MCF 10A (cell line): ENCODE measurements at regions not wholly inside any gene's neighbourhood (a gene's known extent, or its start where the extent isn't known, plus 50 kb on each side); places are given as distances from the start of the nearest gene placed in this dataset.

Experiments
- BruUV-seq: library from RNA; stranded (reverse); fragments of 400-500 nt; replicated peaks from 2 replicates; lab custom pipeline; 2021; lab: Mats Ljungman, UMichigan
- CTCF ChIA-PET: fragments of 300-600 bp; sonication (Branson Sonifier 250); formaldehyde crosslinking; extraction: SDS; loops from one replicate; lab custom pipeline; 2021; ENCODE audit warnings: antibody characterized with exemption, inconsistent platforms; lab: Yijun Ruan, JAX
- POLR2A ChIA-PET: fragments of 300-600, 350-650 bp; sonication (Branson Sonifier 250); formaldehyde crosslinking; extraction: SDS; loops from one replicate; lab custom pipeline; 2020; ENCODE audit warnings: antibody characterized with exemption, inconsistent platforms; lab: Yijun Ruan, JAX
- DNase-seq: peaks from one replicate; pipeline ENCODE4 v3.0.0-alpha.2; 2018; ENCODE audit not compliant: unreplicated experiment
- H3K27ac Mint-ChIP-seq: one replicate; pipeline ENCODE4 v1.8.0; 2022; ENCODE audit warnings: mild to moderate bottlenecking, low read depth, mixed read lengths; ENCODE audit not compliant: unreplicated experiment
- H3K27me3 Mint-ChIP-seq: one replicate; pipeline ENCODE4 v1.8.0; 2022; ENCODE audit warnings: mixed read lengths; ENCODE audit not compliant: insufficient read depth, unreplicated experiment
- H3K36me3 Mint-ChIP-seq: one replicate; pipeline ENCODE4 v1.8.0; 2022; ENCODE audit warnings: mild to moderate bottlenecking, moderate library complexity, mixed read lengths; ENCODE audit not compliant: insufficient read depth, unreplicated experiment
- H3K4me1 Mint-ChIP-seq: one replicate; pipeline ENCODE4 v1.8.0; 2022; ENCODE audit warnings: mixed read lengths; ENCODE audit not compliant: insufficient read depth, unreplicated experiment
- H3K4me3 Mint-ChIP-seq: one replicate; pipeline ENCODE4 v1.8.0; 2022; ENCODE audit warnings: mild to moderate bottlenecking, moderate library complexity, mixed read lengths; ENCODE audit not compliant: unreplicated experiment
- H3K9me3 Mint-ChIP-seq: one replicate; pipeline ENCODE4 v1.8.0; 2022; ENCODE audit warnings: mixed read lengths; ENCODE audit not compliant: unreplicated experiment
- intact Hi-C: fragments of 100-400 bp; cut with micrococcal nuclease; formaldehyde crosslinking; loops from 2 replicates; pipeline ENCODE4 v1.14.1; 2022
- TF ChIP-seq, protein P1 (sequence below): fragments of 200-600 bp; IDR thresholded peaks from one replicate; pipeline ENCODE4 v1.8.0; 2022; ENCODE audit warnings: antibody characterized with exemption, mild to moderate bottlenecking; ENCODE audit not compliant: unreplicated experiment

DNA sequence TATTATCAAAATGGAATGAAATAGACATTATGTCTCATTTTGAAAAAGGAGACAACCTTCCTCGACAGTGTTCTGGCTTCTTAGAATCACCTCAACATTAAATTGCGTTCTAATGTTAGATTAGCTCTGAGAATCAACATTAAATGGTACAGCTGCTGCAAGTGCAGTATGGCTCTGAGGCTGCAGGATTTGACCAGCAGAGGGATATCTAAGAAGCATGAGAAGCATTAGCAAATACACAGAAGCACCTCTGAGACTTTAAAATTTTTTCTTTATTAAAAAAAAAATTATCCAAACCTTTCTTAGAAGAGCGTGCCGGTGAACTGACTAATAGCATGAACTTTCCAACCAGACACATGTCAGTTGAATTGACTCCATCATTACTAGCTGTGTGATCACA, 253.4 kb upstream of the LRIG3 start:
- CTCF ChIA-PET, result interaction anchor here (0.6 to 2.8 kb wide), 9 partner anchors 9 to 1376 kb away, joined by 3 to 10 read pairs (median 4); no protein-coding TSS in a partner anchor
- H3K36me3 Mint-ChIP-seq, result no peaks in the 10 kb centered on the region
- H3K27ac Mint-ChIP-seq, result no peak overlapping the region
- DNase-seq, result no peak
- intact Hi-C loops, result no loop called here
- no peaks in the 10 kb centered on the region for H3K4me1 Mint-ChIP-seq
- no peak overlapping the region for H3K4me3 Mint-ChIP-seq
- H3K9me3 Mint-ChIP-seq, result no peaks in the 10 kb centered on the region
- TF ChIP-seq, protein P1, sequence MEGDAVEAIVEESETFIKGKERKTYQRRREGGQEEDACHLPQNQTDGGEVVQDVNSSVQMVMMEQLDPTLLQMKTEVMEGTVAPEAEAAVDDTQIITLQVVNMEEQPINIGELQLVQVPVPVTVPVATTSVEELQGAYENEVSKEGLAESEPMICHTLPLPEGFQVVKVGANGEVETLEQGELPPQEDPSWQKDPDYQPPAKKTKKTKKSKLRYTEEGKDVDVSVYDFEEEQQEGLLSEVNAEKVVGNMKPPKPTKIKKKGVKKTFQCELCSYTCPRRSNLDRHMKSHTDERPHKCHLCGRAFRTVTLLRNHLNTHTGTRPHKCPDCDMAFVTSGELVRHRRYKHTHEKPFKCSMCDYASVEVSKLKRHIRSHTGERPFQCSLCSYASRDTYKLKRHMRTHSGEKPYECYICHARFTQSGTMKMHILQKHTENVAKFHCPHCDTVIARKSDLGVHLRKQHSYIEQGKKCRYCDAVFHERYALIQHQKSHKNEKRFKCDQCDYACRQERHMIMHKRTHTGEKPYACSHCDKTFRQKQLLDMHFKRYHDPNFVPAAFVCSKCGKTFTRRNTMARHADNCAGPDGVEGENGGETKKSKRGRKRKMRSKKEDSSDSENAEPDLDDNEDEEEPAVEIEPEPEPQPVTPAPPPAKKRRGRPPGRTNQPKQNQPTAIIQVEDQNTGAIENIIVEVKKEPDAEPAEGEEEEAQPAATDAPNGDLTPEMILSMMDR, result no peak
- POLR2A ChIA-PET, result no interaction called here
- no TSS peak for BruUV-seq
- H3K27me3 Mint-ChIP-seq, result no peaks in the 10 kb centered on the region

DNA sequence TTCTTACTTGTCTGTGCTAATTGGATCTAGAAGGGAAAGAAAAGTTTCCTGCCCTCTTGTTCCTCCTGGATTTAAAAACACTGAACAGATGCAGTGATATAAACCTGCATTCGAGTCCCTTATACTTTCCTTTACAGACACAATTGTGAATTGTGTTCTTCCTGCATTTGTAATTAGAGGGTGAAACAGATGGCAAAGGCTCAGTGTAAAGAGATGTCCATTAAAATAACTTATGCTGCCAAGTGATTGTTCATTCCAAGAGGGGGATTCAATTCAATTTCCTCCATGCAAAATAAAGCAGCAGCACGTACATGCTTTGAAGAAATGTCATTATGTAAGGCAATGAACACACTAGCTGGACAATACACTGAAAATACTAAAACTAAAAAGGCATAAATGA, 248.3 kb upstream of the LRIG3 start:
- H3K27ac Mint-ChIP-seq, result no peak overlapping the region
- H3K36me3 Mint-ChIP-seq, result no peaks in the 10 kb centered on the region
- intact Hi-C loops, result loop anchor here (5.0 kb wide), 2 partner anchors 626 to 1186 kb away; no protein-coding TSS in a partner anchor
- TF ChIP-seq, protein P1, result no peak
- no peak overlapping the region for H3K4me3 Mint-ChIP-seq
- H3K4me1 Mint-ChIP-seq, result no peaks in the 10 kb centered on the region
- BruUV-seq, result no TSS peak
- no peaks in the 10 kb centered on the region for H3K27me3 Mint-ChIP-seq
- no peak for DNase-seq
- no peaks in the 10 kb centered on the region for H3K9me3 Mint-ChIP-seq
- ChIA-PET CTCF (interaction anchor here (0.6 to 2.1 kb wide), 5 partner anchors 46 to 865 kb away, joined by 3 to 6 read pairs (median 3); no protein-coding TSS in a partner anchor), POLR2A (interaction anchor here (1.0 kb wide), 1 partner anchor 17 kb away, joined by 3 read pairs; no protein-coding TSS in a partner anchor)

DNA sequence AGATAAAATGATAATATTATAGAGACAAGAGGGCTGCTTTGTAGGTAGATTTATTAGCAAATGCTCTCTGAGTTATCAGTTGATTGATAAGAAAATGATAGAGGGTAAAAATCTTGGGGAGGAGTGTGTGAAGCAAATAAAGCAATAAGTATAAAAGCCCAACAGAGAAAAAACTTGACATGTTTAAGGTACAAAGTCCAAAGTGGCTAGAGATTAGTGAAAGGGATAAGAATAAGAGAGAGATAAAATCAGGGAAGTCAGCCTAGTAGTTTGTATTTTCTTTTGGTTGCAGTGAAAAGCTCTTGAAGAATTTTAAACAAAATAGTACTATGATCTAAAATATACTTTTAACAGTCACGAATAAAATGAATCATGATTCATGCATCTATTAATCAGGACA, 246.2 kb upstream of the LRIG3 start:
- no peak for DNase-seq
- ChIA-PET CTCF (interaction anchor here (2.1 to 6.2 kb wide), 2 partner anchors 15 to 53 kb away, joined by 6 to 35 read pairs; no protein-coding TSS in a partner anchor), POLR2A (no interaction called here)
- BruUV-seq, result no TSS peak
- no peak overlapping the region for H3K27ac Mint-ChIP-seq
- H3K4me3 Mint-ChIP-seq, result no peak overlapping the region
- no peaks in the 10 kb centered on the region for H3K27me3 Mint-ChIP-seq
- TF ChIP-seq, protein P1, result no peak
- H3K9me3 Mint-ChIP-seq, result no peaks in the 10 kb centered on the region
- no peaks in the 10 kb centered on the region for H3K4me1 Mint-ChIP-seq
- intact Hi-C loops, result loop anchor here (5.0 kb wide), 2 partner anchors 624 to 1184 kb away; no protein-coding TSS in a partner anchor
- no peaks in the 10 kb centered on the region for H3K36me3 Mint-ChIP-seq

DNA sequence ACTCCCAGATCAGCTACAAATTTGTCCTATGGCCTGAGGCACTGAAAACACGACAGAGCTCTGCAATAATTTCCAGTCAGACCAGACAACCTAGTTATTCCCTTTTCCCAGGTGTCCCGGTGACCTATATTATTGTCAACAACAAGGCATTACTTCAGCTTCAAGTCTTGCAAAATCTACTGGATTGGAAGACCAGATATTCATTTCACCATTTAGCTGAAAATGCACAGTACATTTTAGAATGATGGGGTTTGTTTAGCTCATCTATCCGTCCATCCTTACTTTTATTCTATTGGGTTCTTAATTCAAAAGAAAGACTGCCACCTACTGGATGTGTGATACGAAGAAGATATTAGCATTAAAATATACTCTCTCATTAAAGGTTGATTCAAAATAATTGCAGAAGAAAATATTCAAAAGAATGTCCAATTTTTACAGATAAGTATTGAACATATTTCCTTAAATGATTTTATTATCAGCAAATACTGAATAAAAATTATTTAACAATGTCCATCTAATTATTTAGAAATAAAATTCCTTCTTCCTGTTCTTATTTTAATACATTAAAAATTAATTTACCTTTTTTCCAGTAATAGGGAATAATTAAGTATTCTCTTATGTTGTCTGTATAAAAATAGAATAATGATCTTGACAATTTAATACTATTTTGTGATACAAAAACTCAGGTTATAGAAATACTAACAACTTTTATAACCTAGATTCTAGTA, 244.9 kb upstream of the LRIG3 start:
- no peaks in the 10 kb centered on the region for H3K4me1 Mint-ChIP-seq
- ChIA-PET POLR2A (interaction anchor here (0.6 to 0.7 kb wide), 2 partner anchors 347 to 1892 kb away, joined by 3 to 4 read pairs; no protein-coding TSS in a partner anchor), CTCF (interaction anchor here (0.5 to 6.2 kb wide), 23 partner anchors 8 to 1173 kb away, joined by 3 to 35 read pairs (median 4); no protein-coding TSS in a partner anchor)
- DNase-seq, result peak; percentile 56
- TF ChIP-seq, protein P1, result peak; percentile 23
- BruUV-seq, result no TSS peak
- H3K4me3 Mint-ChIP-seq, result no peak overlapping the region
- H3K27me3 Mint-ChIP-seq, result no peaks in the 10 kb centered on the region
- H3K27ac Mint-ChIP-seq, result no peak overlapping the region
- no peaks in the 10 kb centered on the region for H3K9me3 Mint-ChIP-seq
- intact Hi-C loops, result loop anchor here (1.0 to 5.0 kb wide), 4 partner anchors 52 to 1183 kb away; no protein-coding TSS in a partner anchor
- H3K36me3 Mint-ChIP-seq, result no peaks in the 10 kb centered on the region
